GM12892 (cell line): ENCODE measurements at regions not wholly inside any gene's neighbourhood (a gene's known extent, or its start where the extent isn't known, plus 50 kb on each side); places are given as distances from the start of the nearest gene placed in this dataset.

ENCODE experiments used
- POLR2A ChIP-seq: IDR thresholded peaks from 2 replicates; pipeline ENCODE4 v1.6.1; 2011; ENCODE audit warnings: low read depth, low read length, control low read depth
- TAF1 ChIP-seq: IDR thresholded peaks from 2 replicates; pipeline ENCODE4 v1.6.1; 2011; ENCODE audit warnings: low read depth, mild to moderate bottlenecking, control low read depth, low read length, borderline replicate concordance

DNA sequence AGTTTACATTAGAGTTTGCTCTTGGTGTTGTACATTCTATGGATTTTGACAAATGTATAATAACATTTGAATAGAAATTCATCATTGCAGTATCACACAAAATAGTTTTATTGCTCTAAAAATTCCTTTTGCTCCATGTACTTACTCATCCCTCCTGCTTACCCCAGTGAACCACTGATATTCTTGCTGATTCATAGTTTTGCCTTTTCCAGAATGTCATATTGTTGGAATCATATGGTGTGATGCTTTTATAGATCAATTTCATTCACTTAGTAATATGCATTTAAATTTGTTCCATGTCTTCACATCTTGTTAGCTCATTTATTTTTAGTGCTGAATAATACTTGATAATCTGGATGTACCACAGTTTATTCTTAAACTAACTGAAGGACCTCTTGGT, 1593.2 kb downstream of the C4orf33 start:
- TF ChIP-seq POLR2A (no peak), TAF1 (no peak)
